K562 (cell line): ENCODE measurements at regions not wholly inside any gene's neighbourhood (a gene's known extent, or its start where the extent isn't known, plus 50 kb on each side); places are given as distances from the start of the nearest gene placed in this dataset.

Experiments
- ATAC-seq: fragments of 200-7000 bp; cut with Tn5 transposase; 3 replicates; pipeline ENCODE4 v1.9.1; 2020; ENCODE audit warnings: moderate library complexity
- BruUV-seq: library from RNA; stranded (reverse); fragments of 400-500 nt; replicated peaks from 2 replicates; lab custom pipeline; 2021; lab: Mats Ljungman, UMichigan
- CTCF ChIA-PET: fragments of 300-600 bp; formaldehyde crosslinking; extraction: SDS; loops from one replicate; lab custom pipeline; 2021; ENCODE audit warnings: low intra/inter-chr PET ratio; lab: Yijun Ruan, JAX
- POLR2A ChIA-PET: fragments of 300-600, 350-650 bp; sonication (Branson Sonifier 250); formaldehyde crosslinking; extraction: SDS; loops from one replicate; lab custom pipeline; 2021; ENCODE audit warnings: antibody characterized with exemption, inconsistent platforms; lab: Yijun Ruan, JAX
- DNase-seq, 4 experiments: peaks; one replicate each; pipeline versions ENCODE4 v3.0.0 to v3.0.0-alpha.2; 2011 to 2018; ENCODE audit warnings: low spot score in 3 of 4, mixed read lengths in 3 of 4; ENCODE audit errors: extremely low read depth in 1 of 4
- FAIRE-seq: peaks from 2 replicates; lab custom pipeline; 2011; peaks lifted over from hg19 to GRCh38; lab: Jason Lieb, UNC
- H2AFZ ChIP-seq: 2 replicates; pipeline ENCODE4 v1.6.0; 2011; ENCODE audit warnings: low read depth, low read length, control low read depth, inconsistent platforms
- H3K27ac ChIP-seq: fragments of 200-600 bp; 3 replicates; pipeline ENCODE4 v1.8.0; 2011; ENCODE audit warnings: low read depth, mild to moderate bottlenecking, control low read depth, inconsistent platforms, low read length, moderate library complexity, mixed read lengths; ENCODE audit errors: extremely low read depth
- H3K27me3 ChIP-seq, 2 experiments: fragments of 300-600 bp in 1 of 2; 2 replicates in 1 of 2; 3 replicates in 1 of 2; pipeline versions ENCODE4 v1.6.0 to v1.8.0; 2011; ENCODE audit warnings: inconsistent platforms in 2 of 2, low read length in 2 of 2, mild to moderate bottlenecking in 1 of 2, mixed read lengths in 1 of 2, moderate library complexity in 1 of 2; ENCODE audit not compliant: control insufficient read depth in 2 of 2, insufficient read depth in 2 of 2
- H3K36me3 ChIP-seq: fragments of 300-600 bp; 3 replicates; pipeline ENCODE4 v1.8.0; 2011; ENCODE audit warnings: mild to moderate bottlenecking, low read length, inconsistent platforms; ENCODE audit not compliant: control insufficient read depth, insufficient read depth
- H3K4me1 ChIP-seq, 2 experiments: fragments of 200-600 bp in 1 of 2; replicated peaks in 1 of 2; 2 replicates in 1 of 2; 3 replicates in 1 of 2; pipeline versions ENCODE4 v1.5.1 to v1.8.0; 2011; ENCODE audit warnings: inconsistent platforms in 2 of 2, low read length in 2 of 2, mild to moderate bottlenecking in 1 of 2, mixed read lengths in 1 of 2, moderate library complexity in 1 of 2; ENCODE audit not compliant: control insufficient read depth in 2 of 2, insufficient read depth in 2 of 2
- H3K4me2 ChIP-seq: 2 replicates; pipeline ENCODE4 v1.6.1; 2011; ENCODE audit warnings: low read length, control low read depth, inconsistent platforms, mixed read lengths; ENCODE audit not compliant: insufficient read depth
- H3K4me3 ChIP-seq: fragments of 200-600 bp; sonication (generic), shearing (Covaris generic); 2 replicates; pipeline ENCODE4 v1.5.1; 2016; ENCODE audit warnings: control low read depth, inconsistent platforms
- H3K79me2 ChIP-seq: fragments of 200-600 bp; 3 replicates; pipeline ENCODE4 v1.8.0; 2011; ENCODE audit warnings: low read length, inconsistent platforms; ENCODE audit not compliant: control insufficient read depth, insufficient read depth
- H3K9ac ChIP-seq, 2 experiments: 2 replicates each; pipeline versions ENCODE4 v1.6.0 to v1.6.1; 2011; ENCODE audit warnings: low read depth in 2 of 2, low read length in 2 of 2, control low read depth in 1 of 2, inconsistent platforms in 1 of 2, mild to moderate bottlenecking in 1 of 2, mixed read lengths in 1 of 2; ENCODE audit not compliant: insufficient read depth in 1 of 2
- H3K9me1 ChIP-seq: one replicate; pipeline ENCODE4 v1.6.0; 2011; ENCODE audit warnings: inconsistent platforms, mild to moderate bottlenecking, low read length, moderate library complexity; ENCODE audit not compliant: control insufficient read depth, insufficient read depth
- H3K9me3 ChIP-seq: replicated peaks from 2 replicates; pipeline ENCODE4 v1.5.1; 2011; ENCODE audit warnings: low read depth, low read length, inconsistent platforms; ENCODE audit not compliant: control insufficient read depth, insufficient read depth
- H4K20me1 ChIP-seq: replicated peaks from 2 replicates; pipeline ENCODE4 v1.6.1; 2011; ENCODE audit warnings: low read length, inconsistent platforms, mixed read lengths; ENCODE audit not compliant: control insufficient read depth, insufficient read depth
- CBFA2T2 ChIP-seq: fragments of 450-650 bp; conservative IDR thresholded peaks from 2 replicates; pipeline ENCODE4 v1.6.1; 2017; ENCODE audit warnings: mild to moderate bottlenecking
- CBFB ChIP-seq: sonication (generic); formaldehyde crosslinking; IDR thresholded peaks from 2 replicates; pipeline ENCODE4 v1.4.0; 2020; ENCODE audit warnings: mild to moderate bottlenecking, missing genetic modification reagents
- ELF2 ChIP-seq: fragments of 250-450 bp; sonication (Bioruptor Pico); IDR thresholded peaks from 2 replicates; pipeline ENCODE4 v1.5.0; 2021; ENCODE audit warnings: mild to moderate bottlenecking
- EWSR1 ChIP-seq: fragments of 450-650 bp; IDR thresholded peaks from 2 replicates; pipeline ENCODE4 v1.6.1; 2018; ENCODE audit warnings: borderline replicate concordance, mild to moderate bottlenecking, low read depth, moderate library complexity; ENCODE audit not compliant: partially characterized antibody
- HDAC6 ChIP-seq: IDR thresholded peaks from 2 replicates; pipeline ENCODE4 v1.6.1; 2012; ENCODE audit warnings: low read depth, mild to moderate bottlenecking, control low read depth, inconsistent platforms, low read length, moderate library complexity
- MAFG ChIP-seq: fragments of 450-650 bp; conservative IDR thresholded peaks from 2 replicates; pipeline ENCODE4 v1.6.1; 2016; ENCODE audit warnings: missing genetic modification characterization, missing compliant biosample characterization
- MAFK ChIP-seq: IDR thresholded peaks from 2 replicates; pipeline ENCODE4 v1.6.1; 2011; ENCODE audit warnings: low read length, improper control_type of control experiment
- MEF2A ChIP-seq: IDR thresholded peaks from 2 replicates; pipeline ENCODE4 v1.6.1; 2011; ENCODE audit warnings: low read depth, mild to moderate bottlenecking, low read length, moderate library complexity; ENCODE audit not compliant: control insufficient read depth
- MEF2D ChIP-seq: conservative IDR thresholded peaks from 2 replicates; pipeline ENCODE4 v1.6.1; 2016; ENCODE audit warnings: low read depth, missing genetic modification characterization, missing compliant biosample characterization
- MTA2 ChIP-seq: fragments of 450-650 bp; IDR thresholded peaks from 2 replicates; pipeline ENCODE4 v1.6.1; 2016; ENCODE audit warnings: low read depth
- NCOA6 ChIP-seq: fragments of 450-650 bp; IDR thresholded peaks from 2 replicates; pipeline ENCODE4 v1.6.1; 2017; ENCODE audit warnings: mild to moderate bottlenecking
- NR4A1 ChIP-seq, 2 experiments: fragments of 250-450 bp in 1 of 2; fragments of 450-650 bp in 1 of 2; sonication (Bioruptor Pico) in 1 of 2; IDR thresholded peaks; 2 replicates each; pipeline versions ENCODE4 v1.4.0 to v1.6.1; 2016 to 2020; ENCODE audit warnings: mild to moderate bottlenecking in 2 of 2, missing compliant biosample characterization in 1 of 2, missing genetic modification characterization in 1 of 2, moderate library complexity in 1 of 2
- RFX1 ChIP-seq: fragments of 450-650 bp; IDR thresholded peaks from 2 replicates; pipeline ENCODE4 v1.6.1; 2016; ENCODE audit warnings: mild to moderate bottlenecking, moderate library complexity
- SRSF9 ChIP-seq: fragments of 200-400 bp; formaldehyde crosslinking; IDR thresholded peaks from 2 replicates; pipeline ENCODE4 v1.6.1; 2017; ENCODE audit warnings: low read depth, low read length, borderline replicate concordance
- TAF7 ChIP-seq: fragments of 450-650 bp; IDR thresholded peaks from 2 replicates; pipeline ENCODE4 v1.6.1; 2016; ENCODE audit warnings: missing genetic modification characterization, missing compliant biosample characterization
- ZC3H4 ChIP-seq: sonication (generic); formaldehyde crosslinking; IDR thresholded peaks from 2 replicates; pipeline ENCODE4 v1.9.0; 2021; ENCODE audit warnings: missing genetic modification reagents, borderline replicate concordance
- ZNF695 ChIP-seq: fragments of 450-650 bp; formaldehyde crosslinking; IDR thresholded peaks from 2 replicates; pipeline ENCODE4 v1.4.0; 2020; ENCODE audit warnings: mild to moderate bottlenecking, moderate library complexity
- ZNF764 ChIP-seq: fragments of 250-450 bp; sonication (Bioruptor Pico); IDR thresholded peaks from 2 replicates; pipeline ENCODE4 v1.4.0; 2020; ENCODE audit warnings: low read depth, mild to moderate bottlenecking, moderate library complexity
- ZNF77 ChIP-seq: fragments of 250-450 bp; sonication (Bioruptor Pico); IDR thresholded peaks from 2 replicates; pipeline ENCODE4 v1.5.0; 2020
- in situ Hi-C: fragments of 300-500 bp; cut with MboI; formaldehyde crosslinking; loops from 4 replicates; pipeline ENCODE4 v1.15.0; 2018; ENCODE audit warnings: inconsistent platforms, mixed read lengths
- intact Hi-C: fragments of 100-400 bp; cut with micrococcal nuclease; formaldehyde crosslinking; loops from 2 replicates; pipeline ENCODE4 v1.14.2; 2022
- TF ChIP-seq, protein P1 (sequence below): fragments of 450-650 bp; IDR thresholded peaks from 2 replicates; pipeline ENCODE4 v1.6.1; 2018; ENCODE audit warnings: mild to moderate bottlenecking, low read depth; ENCODE audit not compliant: partially characterized antibody

DNA sequence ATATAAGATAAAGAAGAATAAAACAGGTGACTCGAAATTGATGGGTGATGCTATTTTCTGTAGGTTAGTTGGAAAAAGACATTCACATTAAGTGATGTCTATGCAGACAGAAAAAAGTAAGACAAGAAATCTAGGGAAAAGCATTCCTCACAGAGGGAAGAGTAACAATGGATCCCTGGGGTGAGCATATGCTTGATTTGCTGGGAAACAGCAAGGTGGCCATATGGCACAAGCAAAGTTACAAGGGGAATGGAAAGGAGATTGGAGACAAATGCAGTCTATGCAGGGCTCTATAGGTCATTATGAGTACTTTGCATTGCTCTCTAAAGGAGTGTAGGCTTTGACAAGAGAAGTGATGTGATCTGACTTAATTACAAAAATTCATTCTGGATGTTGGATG is 90.9 kb upstream of the ZNF804B start (continued):
- no peak for TF ChIP-seq SRSF9
- TF ChIP-seq MAFK = no peak
- no peak for TF ChIP-seq ZC3H4 (CRISPR knock-in tag)
- TF ChIP-seq CBFA2T2 = no peak
- no peak for TF ChIP-seq MEF2D (tag)
- no peak for TF ChIP-seq ZNF77 (CRISPR knock-in tag)

DNA sequence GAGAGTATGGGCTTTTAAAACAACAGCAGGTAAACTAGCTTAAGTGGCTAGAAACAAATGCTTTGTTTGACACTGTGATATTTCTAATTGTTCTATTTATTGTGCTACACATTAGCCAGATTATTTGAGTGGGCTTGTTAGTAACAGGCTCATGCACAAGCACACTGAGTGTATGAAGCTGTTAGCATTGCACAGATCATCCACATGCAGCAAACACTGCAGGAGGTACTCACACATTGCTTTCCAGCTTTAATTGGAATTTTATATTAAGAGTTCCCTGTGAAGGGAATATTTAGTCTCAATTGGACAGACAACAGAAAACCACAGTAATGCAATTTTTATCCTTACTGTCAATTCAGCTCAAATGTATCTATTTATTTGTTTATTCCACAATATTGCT is 92.9 kb upstream of the ZNF804B start:
- Histone ChIP-seq H3K9me3 (no peaks in the 10 kb centered on the region), H3K27ac (no peak overlapping the region), H3K36me3 (no peaks in the 10 kb centered on the region), H3K27me3 (no peaks in the 10 kb centered on the region), H3K4me3 (no peak overlapping the region), H3K9ac (no peak overlapping the region), H3K4me2 (no peak overlapping the region), H3K9me1 (no peaks in the 10 kb centered on the region), H4K20me1 (no peaks in the 10 kb centered on the region), H3K79me2 (no peaks in the 10 kb centered on the region), H3K4me1 (no peaks in the 10 kb centered on the region; a peak in 1 of 5 replicates), H2AFZ (peak overlapping the region; percentile 64)
- no peak for DNase-seq
- ChIA-PET CTCF (no interaction called here), POLR2A (no interaction called here)
- ATAC-seq = no peak
- no peak for FAIRE-seq
- intact Hi-C loops (no loop called here), in situ Hi-C loops (no loop called here)
- BruUV-seq = no TSS peak
- TF ChIP-seq MTA2 = no peak
- TF ChIP-seq NCOA6 = no peak
- no peak for TF ChIP-seq EWSR1
- no peak for TF ChIP-seq ELF2
- no peak for TF ChIP-seq RFX1
- no peak for TF ChIP-seq ZNF764 (CRISPR knock-in tag)
- TF ChIP-seq CBFB (CRISPR knock-in tag) = no peak
- no peak for TF ChIP-seq MEF2A
- no peak for TF ChIP-seq TAF7
- TF ChIP-seq, protein P1, sequence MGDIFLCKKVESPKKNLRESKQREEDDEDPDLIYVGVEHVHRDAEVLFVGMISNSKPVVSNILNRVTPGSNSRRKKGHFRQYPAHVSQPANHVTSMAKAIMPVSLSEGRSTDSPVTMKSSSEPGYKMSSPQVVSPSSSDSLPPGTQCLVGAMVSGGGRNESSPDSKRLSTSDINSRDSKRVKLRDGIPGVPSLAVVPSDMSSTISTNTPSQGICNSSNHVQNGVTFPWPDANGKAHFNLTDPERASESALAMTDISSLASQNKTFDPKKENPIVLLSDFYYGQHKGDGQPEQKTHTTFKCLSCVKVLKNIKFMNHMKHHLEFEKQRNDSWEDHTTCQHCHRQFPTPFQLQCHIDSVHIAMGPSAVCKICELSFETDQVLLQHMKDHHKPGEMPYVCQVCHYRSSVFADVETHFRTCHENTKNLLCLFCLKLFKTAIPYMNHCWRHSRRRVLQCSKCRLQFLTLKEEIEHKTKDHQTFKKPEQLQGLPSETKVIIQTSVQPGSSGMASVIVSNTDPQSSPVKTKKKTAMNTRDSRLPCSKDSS = no peak
- TF ChIP-seq MAFG = no peak
- no peak for TF ChIP-seq ZNF695 (CRISPR knock-in tag)
- TF ChIP-seq NR4A1 (CRISPR knock-in tag; IDR thresholded peaks at IDR 0.05) = no peak
- no peak for TF ChIP-seq NR4A1 (tag; IDR thresholded peaks at IDR 0.05)
- no peak for TF ChIP-seq HDAC6
